ENCODE measurements at regions not wholly inside any gene's neighbourhood (a gene's known extent, or its start where the extent isn't known, plus 50 kb on each side); places are given as distances from the start of the nearest gene placed in this dataset.

GRCh38 chr12:24721191-24721590 lies 227.7 kb downstream of the BCAT1 start:
- no peak for FAIRE-seq

- no peak for FAIRE-seq
Observed at GRCh38 chr12:24719293-24719721, 229.6 kb downstream of the BCAT1 start.

- FAIRE-seq, result no peak
Observed at GRCh38 chr12:24718617-24719016, 230.3 kb downstream of the BCAT1 start.

- no peak for FAIRE-seq
Observed at GRCh38 chr12:24714237-24714636, 234.7 kb downstream of the BCAT1 start.

- FAIRE-seq, result no peak
Observed at GRCh38 chr12:24711056-24712008, 237.6 kb downstream of the BCAT1 start.

GRCh38 chr12:24709216-24709615 lies 239.7 kb downstream of the BCAT1 start:
- no peak for FAIRE-seq

- FAIRE-seq, result no peak
Observed at GRCh38 chr12:24708718-24709117, 240.2 kb downstream of the BCAT1 start.

- FAIRE-seq, result no peak
Observed at GRCh38 chr12:24708043-24708442, 240.9 kb downstream of the BCAT1 start.

GRCh38 chr12:24707334-24707733 lies 241.6 kb downstream of the BCAT1 start:
- no peak for FAIRE-seq

- FAIRE-seq, result no peak
Observed at GRCh38 chr12:24705741-24706358, 243.1 kb downstream of the BCAT1 start.

GRCh38 chr12:24705216-24705615 lies 243.7 kb downstream of the BCAT1 start:
- no peak for FAIRE-seq

GRCh38 chr12:24701343-24701742 lies 247.6 kb downstream of the BCAT1 start:
- no peak for FAIRE-seq

- FAIRE-seq, result no peak
Observed at GRCh38 chr12:24698972-24699371, 249.9 kb downstream of the BCAT1 start.

- no peak for FAIRE-seq
Observed at GRCh38 chr12:24697769-24698168, 251.1 kb downstream of the BCAT1 start.

GRCh38 chr12:24697295-24697694 lies 251.6 kb downstream of the BCAT1 start:
- FAIRE-seq, result no peak

GRCh38 chr12:24696800-24697199 lies 252.1 kb downstream of the BCAT1 start:
- FAIRE-seq, result no peak

- no peak for FAIRE-seq
Observed at GRCh38 chr12:24695657-24696329, 253.1 kb downstream of the BCAT1 start.

GRCh38 chr12:24695103-24695502 lies 253.8 kb downstream of the BCAT1 start:
- no peak for FAIRE-seq

- FAIRE-seq, result no peak
Observed at GRCh38 chr12:24688601-24689000, 260.3 kb downstream of the BCAT1 start.

GRCh38 chr12:24681570-24681969 lies 267.3 kb downstream of the BCAT1 start:
- FAIRE-seq, result no peak

- FAIRE-seq, result no peak
Observed at GRCh38 chr12:24679126-24679525, 269.8 kb downstream of the BCAT1 start.

GRCh38 chr12:24678436-24678835 lies 270.5 kb downstream of the BCAT1 start:
- no peak for FAIRE-seq

- FAIRE-seq, result no peak
Observed at GRCh38 chr12:24668563-24668962, 280.3 kb downstream of the BCAT1 start.

Data from islet of Langerhans (tissue), 1 donor.